Uterus (tissue), 2 donors: ENCODE measurements at regions not wholly inside any gene's neighbourhood (a gene's known extent, or its start where the extent isn't known, plus 50 kb on each side); places are given as distances from the start of the nearest gene placed in this dataset.

Experiments
- POLR2A ChIP-seq, 2 donors: fragments of 450-650 bp; IDR thresholded peaks; one replicate each; pipeline ENCODE4 v1.6.1; 2016; ENCODE audit warnings: antibody characterized with exemption in 2 of 2, mild to moderate bottlenecking in 1 of 2, moderate library complexity in 1 of 2
- TF ChIP-seq, protein P1 (sequence below), 4 experiments: fragments of 200-600 bp in 2 of 4; fragments of 450-650 bp in 2 of 4; sonication (generic) in 2 of 4; IDR thresholded peaks; one replicate each; pipeline ENCODE4 v1.5.1; 2016 to 2019; ENCODE audit warnings: antibody characterized with exemption in 4 of 4, mild to moderate bottlenecking in 2 of 4, moderate library complexity in 1 of 4

DNA sequence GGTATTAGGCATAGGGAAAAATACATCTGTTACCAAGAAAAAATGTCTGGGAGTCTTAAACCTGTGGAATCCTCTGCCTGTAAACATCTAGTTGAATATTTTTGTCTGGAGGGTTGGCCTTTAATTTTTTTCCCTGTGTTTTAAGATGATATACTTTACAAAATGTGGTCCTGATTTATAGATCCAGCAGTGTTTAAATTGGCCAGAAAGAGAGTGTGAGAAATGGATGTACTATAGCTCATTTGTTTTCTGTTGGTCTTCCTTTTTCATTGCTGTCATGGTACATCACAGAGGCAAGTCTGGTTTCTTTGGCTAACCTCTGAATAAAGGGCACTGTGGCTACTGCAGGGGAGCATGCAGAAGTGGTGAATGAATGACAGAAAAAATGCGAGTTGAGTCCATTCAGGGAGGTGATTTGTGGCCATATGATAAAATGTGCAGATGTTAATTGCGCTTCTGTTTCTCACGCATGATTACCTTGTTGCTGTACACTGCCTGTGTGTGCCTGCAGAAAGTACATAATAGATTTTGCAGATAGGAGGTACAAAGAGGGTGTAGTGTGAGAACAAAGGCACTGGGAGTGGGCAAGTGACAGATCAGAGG lies 150.0 kb downstream of the NFKBIZ start:
- TF ChIP-seq, protein P1, sequence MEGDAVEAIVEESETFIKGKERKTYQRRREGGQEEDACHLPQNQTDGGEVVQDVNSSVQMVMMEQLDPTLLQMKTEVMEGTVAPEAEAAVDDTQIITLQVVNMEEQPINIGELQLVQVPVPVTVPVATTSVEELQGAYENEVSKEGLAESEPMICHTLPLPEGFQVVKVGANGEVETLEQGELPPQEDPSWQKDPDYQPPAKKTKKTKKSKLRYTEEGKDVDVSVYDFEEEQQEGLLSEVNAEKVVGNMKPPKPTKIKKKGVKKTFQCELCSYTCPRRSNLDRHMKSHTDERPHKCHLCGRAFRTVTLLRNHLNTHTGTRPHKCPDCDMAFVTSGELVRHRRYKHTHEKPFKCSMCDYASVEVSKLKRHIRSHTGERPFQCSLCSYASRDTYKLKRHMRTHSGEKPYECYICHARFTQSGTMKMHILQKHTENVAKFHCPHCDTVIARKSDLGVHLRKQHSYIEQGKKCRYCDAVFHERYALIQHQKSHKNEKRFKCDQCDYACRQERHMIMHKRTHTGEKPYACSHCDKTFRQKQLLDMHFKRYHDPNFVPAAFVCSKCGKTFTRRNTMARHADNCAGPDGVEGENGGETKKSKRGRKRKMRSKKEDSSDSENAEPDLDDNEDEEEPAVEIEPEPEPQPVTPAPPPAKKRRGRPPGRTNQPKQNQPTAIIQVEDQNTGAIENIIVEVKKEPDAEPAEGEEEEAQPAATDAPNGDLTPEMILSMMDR (IDR thresholded peaks at IDR 0.05), result no peak
- TF ChIP-seq POLR2A (IDR thresholded peaks at IDR 0.05), result no peak
